Transverse colon (tissue), 4 donors: ENCODE measurements at regions not wholly inside any gene's neighbourhood (a gene's known extent, or its start where the extent isn't known, plus 50 kb on each side); places are given as distances from the start of the nearest gene placed in this dataset.

Experiments used
- CTCF ChIP-seq, 5 experiments: fragments of 200-600 bp in 3 of 5; fragments of 450-650 bp in 2 of 5; sonication (generic) in 3 of 5; IDR thresholded peaks; 1 replicate in 2 of 5; 2 replicates in 3 of 5; pipeline ENCODE4 v1.5.1; 2016 to 2017; ENCODE audit warnings: antibody characterized with exemption in 5 of 5, inconsistent platforms in 3 of 5, mild to moderate bottlenecking in 2 of 5, moderate library complexity in 1 of 5
- EP300 ChIP-seq: sonication (generic); formaldehyde crosslinking; IDR thresholded peaks from one replicate; pipeline ENCODE4 v1.6.1; 2017; ENCODE audit warnings: antibody characterized with exemption, low read depth
- POLR2A ChIP-seq: fragments of 450-650 bp; IDR thresholded peaks from one replicate; pipeline ENCODE4 v1.6.1; 2016; ENCODE audit warnings: antibody characterized with exemption, mild to moderate bottlenecking, moderate library complexity
- POLR2AphosphoS5 ChIP-seq, 3 donors: sonication (generic); formaldehyde crosslinking; IDR thresholded peaks; one replicate each; pipeline ENCODE4 v1.6.1; 2016; ENCODE audit warnings: antibody characterized with exemption in 3 of 3

DNA sequence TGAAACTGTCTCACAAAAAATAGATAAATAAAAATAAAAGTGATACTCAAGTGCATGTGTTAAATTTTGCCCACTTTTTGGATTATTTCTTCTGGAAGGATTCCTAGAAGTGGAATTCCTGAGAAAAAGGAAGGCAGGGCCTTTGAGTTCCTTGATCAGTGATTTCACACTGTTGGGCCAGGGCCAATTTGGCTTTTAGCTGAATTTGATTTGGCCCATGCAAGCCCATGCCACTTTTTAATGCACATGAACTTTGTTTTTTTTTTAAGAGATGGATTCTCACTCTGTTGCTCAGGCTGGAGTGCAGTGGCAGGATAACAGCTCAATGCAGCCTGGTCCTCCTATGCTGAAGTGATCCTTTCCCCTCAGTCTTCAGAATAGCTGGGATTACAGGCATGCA is 96.3 kb downstream of the TNFRSF13B start:
- TF ChIP-seq CTCF (IDR thresholded peaks at IDR 0.05) = no peak
- TF ChIP-seq EP300 = no peak
- TF ChIP-seq POLR2A = no peak
- TF ChIP-seq POLR2AphosphoS5 (IDR thresholded peaks at IDR 0.05) = no peak
